DOHH2 (cell line): ENCODE measurements at regions not wholly inside any gene's neighbourhood (a gene's known extent, or its start where the extent isn't known, plus 50 kb on each side); places are given as distances from the start of the nearest gene placed in this dataset.

Experiments
- H3F3A ChIP-seq: fragments of 200-600 bp; sonication (generic), shearing (Covaris generic); 2 replicates; pipeline ENCODE4 v1.6.0; 2016; ENCODE audit warnings: antibody characterized with exemption, mild to moderate bottlenecking; ENCODE audit not compliant: control insufficient read depth, insufficient read depth
- H3K27ac ChIP-seq: fragments of 200-600 bp; sonication (generic); 2 replicates; pipeline ENCODE4 v1.5.1; 2014; ENCODE audit warnings: low read depth, mild to moderate bottlenecking, low read length, moderate library complexity
- H3K27me3 ChIP-seq: fragments of 200-600 bp; sonication (generic); 2 replicates; pipeline ENCODE4 v1.6.1; 2014; ENCODE audit warnings: mild to moderate bottlenecking, low read length, mixed read lengths; ENCODE audit not compliant: control insufficient read depth
- H3K36me3 ChIP-seq: fragments of 200-600 bp; sonication (generic); 2 replicates; pipeline ENCODE4 v1.6.1; 2014; ENCODE audit warnings: mild to moderate bottlenecking, low read length, moderate library complexity, mixed read lengths; ENCODE audit not compliant: control insufficient read depth
- H3K4me1 ChIP-seq: fragments of 200-600 bp; sonication (generic); 2 replicates; pipeline ENCODE4 v1.6.1; 2014; ENCODE audit warnings: mild to moderate bottlenecking, low read length, mixed read lengths; ENCODE audit not compliant: control insufficient read depth
- H3K4me2 ChIP-seq: fragments of 200-600 bp; sonication (generic); 2 replicates; pipeline ENCODE4 v1.6.0; 2014; ENCODE audit warnings: mild to moderate bottlenecking, low read length, moderate library complexity
- H3K4me3 ChIP-seq: fragments of 200-600 bp; sonication (generic); 2 replicates; pipeline ENCODE4 v1.5.1; 2014; ENCODE audit warnings: mild to moderate bottlenecking, low read length, mixed read lengths
- H3K79me2 ChIP-seq: fragments of 200-600 bp; sonication (generic); 2 replicates; pipeline ENCODE4 v1.6.1; 2014; ENCODE audit warnings: mild to moderate bottlenecking, low read length, mixed read lengths; ENCODE audit not compliant: control insufficient read depth
- H3K9me2 ChIP-seq: fragments of 200-600 bp; sonication (generic); replicated peaks from 2 replicates; pipeline ENCODE4 v1.6.1; 2014; ENCODE audit warnings: mild to moderate bottlenecking, low read length, mixed read lengths; ENCODE audit not compliant: control insufficient read depth
- H3K9me3 ChIP-seq: fragments of 200-600 bp; sonication (generic); 2 replicates; pipeline ENCODE4 v1.6.1; 2014; ENCODE audit warnings: antibody characterized with exemption, low read length, mixed read lengths; ENCODE audit not compliant: control insufficient read depth, insufficient read depth
- H4K20me1 ChIP-seq: fragments of 200-600 bp; sonication (generic); 2 replicates; pipeline ENCODE4 v1.6.0; 2014; ENCODE audit warnings: low read depth, mild to moderate bottlenecking, antibody characterized with exemption, low read length, moderate library complexity; ENCODE audit not compliant: control insufficient read depth, insufficient read depth
- EZH2phosphoT487 ChIP-seq: fragments of 200-600 bp; sonication (generic); IDR thresholded peaks from 2 replicates; pipeline ENCODE4 v1.6.1; 2017; ENCODE audit warnings: borderline replicate concordance, mild to moderate bottlenecking, antibody characterized with exemption, low read length, moderate library complexity, mixed read lengths
- TF ChIP-seq, protein P1 (sequence below): fragments of 200-600 bp; sonication (generic); IDR thresholded peaks from one replicate; pipeline ENCODE4 v1.5.1; 2014; ENCODE audit warnings: antibody characterized with exemption, mild to moderate bottlenecking, low read depth, low read length; ENCODE audit not compliant: poor library complexity, severe bottlenecking

GRCh38 chr12:18799561-18799960, 61.6 kb downstream of the CAPZA3 start:
- H3K27ac ChIP-seq: no peak overlapping the region
- H3K79me2 ChIP-seq: no peaks in the 10 kb centered on the region
- no peak overlapping the region for H3K4me3 ChIP-seq
- no peaks in the 10 kb centered on the region for H3K9me3 ChIP-seq
- no peaks in the 10 kb centered on the region for H3K36me3 ChIP-seq
- H3K9me2 ChIP-seq: no peaks in the 10 kb centered on the region
- no peaks in the 10 kb centered on the region for H3F3A ChIP-seq
- no peak overlapping the region for H3K4me2 ChIP-seq
- TF ChIP-seq, protein P1, sequence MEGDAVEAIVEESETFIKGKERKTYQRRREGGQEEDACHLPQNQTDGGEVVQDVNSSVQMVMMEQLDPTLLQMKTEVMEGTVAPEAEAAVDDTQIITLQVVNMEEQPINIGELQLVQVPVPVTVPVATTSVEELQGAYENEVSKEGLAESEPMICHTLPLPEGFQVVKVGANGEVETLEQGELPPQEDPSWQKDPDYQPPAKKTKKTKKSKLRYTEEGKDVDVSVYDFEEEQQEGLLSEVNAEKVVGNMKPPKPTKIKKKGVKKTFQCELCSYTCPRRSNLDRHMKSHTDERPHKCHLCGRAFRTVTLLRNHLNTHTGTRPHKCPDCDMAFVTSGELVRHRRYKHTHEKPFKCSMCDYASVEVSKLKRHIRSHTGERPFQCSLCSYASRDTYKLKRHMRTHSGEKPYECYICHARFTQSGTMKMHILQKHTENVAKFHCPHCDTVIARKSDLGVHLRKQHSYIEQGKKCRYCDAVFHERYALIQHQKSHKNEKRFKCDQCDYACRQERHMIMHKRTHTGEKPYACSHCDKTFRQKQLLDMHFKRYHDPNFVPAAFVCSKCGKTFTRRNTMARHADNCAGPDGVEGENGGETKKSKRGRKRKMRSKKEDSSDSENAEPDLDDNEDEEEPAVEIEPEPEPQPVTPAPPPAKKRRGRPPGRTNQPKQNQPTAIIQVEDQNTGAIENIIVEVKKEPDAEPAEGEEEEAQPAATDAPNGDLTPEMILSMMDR: no peak
- TF ChIP-seq EZH2phosphoT487: no peak
- H4K20me1 ChIP-seq: no peaks in the 10 kb centered on the region
- H3K4me1 ChIP-seq: no peaks in the 10 kb centered on the region
- H3K27me3 ChIP-seq: no peaks in the 10 kb centered on the region

DNA sequence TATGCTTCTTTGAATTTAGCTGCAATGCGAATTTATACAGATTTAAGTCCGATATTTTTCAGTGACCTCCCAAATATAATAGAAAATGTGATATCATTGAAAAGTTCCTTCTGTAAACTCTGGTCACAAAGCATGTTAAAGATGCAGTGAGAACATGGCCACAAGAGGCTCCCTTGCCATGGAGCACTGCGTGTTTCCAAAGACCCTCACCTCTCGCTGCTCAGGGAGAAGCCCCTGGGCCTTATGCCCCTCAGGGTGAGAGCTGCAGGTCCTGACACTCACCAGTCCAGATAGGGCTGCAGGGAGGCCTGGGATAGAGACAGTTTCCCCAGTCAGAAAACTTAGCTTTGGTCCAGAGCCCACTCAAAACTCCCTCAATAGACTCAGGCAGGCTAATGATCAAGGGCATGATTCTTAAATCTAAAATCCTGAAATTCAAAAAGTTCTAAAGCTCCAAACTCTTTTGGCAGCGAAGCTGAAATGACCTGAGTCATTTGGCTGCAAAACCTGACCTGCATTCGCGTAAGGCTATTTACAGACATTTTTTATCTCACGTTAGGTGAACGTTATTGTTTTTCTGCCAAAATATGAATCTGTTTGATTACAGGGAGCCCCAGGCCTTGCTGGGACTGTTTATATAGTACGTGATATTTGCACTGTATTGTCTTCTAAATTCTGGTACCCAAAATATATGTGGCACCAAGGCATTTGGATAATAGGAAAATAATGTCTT, 67.8 kb downstream of the CAPZA3 start:
- Histone ChIP-seq H3K79me2 (no peaks in the 10 kb centered on the region), H3K36me3 (no peaks in the 10 kb centered on the region), H3K4me3 (no peak overlapping the region), H3K4me2 (no peak overlapping the region), H3K9me2 (no peaks in the 10 kb centered on the region), H3K27ac (no peak overlapping the region), H4K20me1 (no peaks in the 10 kb centered on the region), H3K27me3 (no peaks in the 10 kb centered on the region), H3K4me1 (no peaks in the 10 kb centered on the region), H3F3A (no peaks in the 10 kb centered on the region), H3K9me3 (no peaks in the 10 kb centered on the region)
- no peak for TF ChIP-seq EZH2phosphoT487
- TF ChIP-seq, protein P1: no peak

DNA sequence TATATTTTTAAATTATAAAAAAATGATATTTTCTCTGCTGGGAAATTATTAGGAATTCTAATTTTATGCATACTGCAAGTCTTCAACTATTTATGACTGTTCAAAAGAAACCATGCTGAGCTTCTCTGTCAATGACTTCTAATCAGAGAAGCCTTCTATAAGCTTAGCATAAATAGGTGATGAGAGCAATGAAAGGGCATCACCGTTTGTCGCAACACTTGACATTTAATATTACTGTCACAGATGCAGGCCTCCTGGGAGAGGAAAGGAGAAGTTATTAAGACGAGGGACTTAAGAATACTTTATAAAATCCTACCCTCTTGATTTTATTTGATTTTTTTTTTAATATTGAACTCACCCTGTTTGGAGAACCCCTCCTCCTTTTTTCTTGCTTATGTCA, 69.8 kb downstream of the CAPZA3 start:
- Histone ChIP-seq H3K27ac (no peak overlapping the region), H3F3A (no peaks in the 10 kb centered on the region), H3K36me3 (no peaks in the 10 kb centered on the region), H3K9me2 (no peaks in the 10 kb centered on the region), H3K79me2 (no peaks in the 10 kb centered on the region), H3K4me3 (no peak overlapping the region), H3K4me1 (no peaks in the 10 kb centered on the region), H3K4me2 (no peak overlapping the region), H3K9me3 (no peaks in the 10 kb centered on the region), H3K27me3 (no peaks in the 10 kb centered on the region), H4K20me1 (no peaks in the 10 kb centered on the region)
- TF ChIP-seq EZH2phosphoT487: no peak
- TF ChIP-seq, protein P1: no peak
